A549 (cell line): ENCODE measurements at regions not wholly inside any gene's neighbourhood (a gene's known extent, or its start where the extent isn't known, plus 50 kb on each side); places are given as distances from the start of the nearest gene placed in this dataset.

Experiments
- ATAC-seq, 2 experiments: fragments of 200-7000 bp in 1 of 2; fragments of >200 bp in 1 of 2; cut with Nextera tagmentation in 1 of 2; cut with Tn5 transposase in 1 of 2; 3 replicates each; pipeline versions ENCODE4 v1.8.0 to v1.9.1; 2018 to 2020; ENCODE audit warnings: mild to moderate bottlenecking in 1 of 2, moderate library complexity in 1 of 2
- CTCF ChIA-PET: fragments of 300-600 bp; sonication (Branson Sonifier 250); formaldehyde crosslinking; extraction: SDS; loops from one replicate; lab custom pipeline; 2021; ENCODE audit warnings: antibody characterized with exemption, inconsistent platforms; lab: Yijun Ruan, JAX
- POLR2A ChIA-PET: fragments of 350-600 bp; formaldehyde crosslinking; extraction: SDS; loops from one replicate; lab custom pipeline; 2021; ENCODE audit warnings: antibody characterized with exemption, inconsistent platforms; lab: Yijun Ruan, JAX
- DNase-seq, 2 experiments: peaks; one replicate each; pipeline versions ENCODE4 v3.0.0 to v3.0.0-alpha.2; 2011 to 2016; ENCODE audit warnings: low read depth in 1 of 2, low spot score in 1 of 2
- FAIRE-seq: peaks from 2 replicates; lab custom pipeline; 2011; peaks lifted over from hg19 to GRCh38; lab: Jason Lieb, UNC
- H3K27ac ChIP-seq, 2 experiments: fragments of >200 bp; sonication (Bioruptor Twin); formaldehyde crosslinking; 3 replicates each; pipeline ENCODE4 v1.5.1; 2016 to 2017
- H3K4me1 ChIP-seq: fragments of >200 bp; sonication (Bioruptor Twin); formaldehyde crosslinking; 3 replicates; pipeline ENCODE4 v1.6.1; 2016
- H3K4me2 ChIP-seq: fragments of >200 bp; sonication (Bioruptor Twin); formaldehyde crosslinking; 3 replicates; pipeline ENCODE4 v1.6.1; 2016
- H3K4me3 ChIP-seq: fragments of >200 bp; sonication (Bioruptor Twin); formaldehyde crosslinking; 3 replicates; pipeline ENCODE4 v1.5.1; 2016
- H3K9me3 ChIP-seq: fragments of >200 bp; sonication (Bioruptor Twin); formaldehyde crosslinking; 3 replicates; pipeline ENCODE4 v1.6.1; 2016
- BHLHE40 ChIP-seq: IDR thresholded peaks from 2 replicates; pipeline ENCODE4 v1.6.1; 2012; ENCODE audit warnings: low read depth, low read length, inconsistent platforms
- HOXA7 ChIP-seq: fragments of 250-450 bp; sonication (Bioruptor Pico); IDR thresholded peaks from 2 replicates; pipeline ENCODE4 v1.5.0; 2020; ENCODE audit warnings: mild to moderate bottlenecking, moderate library complexity
- HOXB13 ChIP-seq: fragments of 250-450 bp; sonication (Bioruptor Pico); IDR thresholded peaks from 2 replicates; pipeline ENCODE4 v1.5.0; 2020; ENCODE audit warnings: low read depth, mild to moderate bottlenecking, moderate library complexity
- JUNB ChIP-seq: fragments of >200 bp; sonication (Bioruptor Twin); formaldehyde crosslinking; IDR thresholded peaks from 2 replicates; pipeline ENCODE4 v1.6.1; 2016
- MAFK ChIP-seq: fragments of 450-650 bp; IDR thresholded peaks from 2 replicates; pipeline ENCODE4 v1.6.1; 2014; ENCODE audit not compliant: partially characterized antibody
- PHF8 ChIP-seq: fragments of 200-600 bp; sonication (generic); IDR thresholded peaks from 2 replicates; pipeline ENCODE4 v1.6.1; 2016; ENCODE audit warnings: low read depth, mild to moderate bottlenecking, antibody characterized with exemption, moderate library complexity, borderline replicate concordance
- RAD21 ChIP-seq, 2 experiments: fragments of >200 bp in 1 of 2; sonication (Bioruptor Twin) in 1 of 2; formaldehyde crosslinking in 1 of 2; IDR thresholded peaks in 1 of 2; conservative IDR thresholded peaks in 1 of 2; 2 replicates in 1 of 2; 3 replicates in 1 of 2; pipeline ENCODE4 v1.6.1; 2012 to 2018; ENCODE audit warnings: inconsistent platforms in 1 of 2
- RFX5 ChIP-seq: fragments of 450-650 bp; IDR thresholded peaks from 2 replicates; pipeline ENCODE4 v1.7.1; 2014; ENCODE audit warnings: antibody characterized with exemption, mild to moderate bottlenecking, moderate library complexity
- SMC3 ChIP-seq: fragments of >200 bp; sonication (Bioruptor Twin); formaldehyde crosslinking; IDR thresholded peaks from 3 replicates; pipeline ENCODE4 v1.6.1; 2018; ENCODE audit warnings: inconsistent platforms
- ZSCAN20 ChIP-seq: fragments of 250-450 bp; sonication (Bioruptor Pico); IDR thresholded peaks from 2 replicates; pipeline ENCODE4 v1.8.0; 2022; ENCODE audit warnings: mild to moderate bottlenecking, moderate library complexity
- WGBS: methylation state at CpG from one replicate; pipeline ENCODE4 v1.1.6; 2017; ENCODE audit errors: missing lambda C conversion rate; 5-methylcytosine and 5-hydroxymethylcytosine counted together
- TF ChIP-seq, protein P1 (sequence below): fragments of 250-450 bp; sonication (Bioruptor Pico); IDR thresholded peaks from 2 replicates; pipeline ENCODE4 v1.5.0; 2021; ENCODE audit warnings: mild to moderate bottlenecking, moderate library complexity, borderline replicate concordance
- TF ChIP-seq, protein P2 (sequence below): fragments of >200 bp; sonication (Bioruptor Twin); formaldehyde crosslinking; IDR thresholded peaks from 2 replicates; pipeline ENCODE4 v1.6.1; 2016
- TF ChIP-seq, protein P3 (sequence below): fragments of >200 bp; sonication (Bioruptor Twin); formaldehyde crosslinking; IDR thresholded peaks from 3 replicates; pipeline ENCODE4 v1.5.1; 2016

DNA sequence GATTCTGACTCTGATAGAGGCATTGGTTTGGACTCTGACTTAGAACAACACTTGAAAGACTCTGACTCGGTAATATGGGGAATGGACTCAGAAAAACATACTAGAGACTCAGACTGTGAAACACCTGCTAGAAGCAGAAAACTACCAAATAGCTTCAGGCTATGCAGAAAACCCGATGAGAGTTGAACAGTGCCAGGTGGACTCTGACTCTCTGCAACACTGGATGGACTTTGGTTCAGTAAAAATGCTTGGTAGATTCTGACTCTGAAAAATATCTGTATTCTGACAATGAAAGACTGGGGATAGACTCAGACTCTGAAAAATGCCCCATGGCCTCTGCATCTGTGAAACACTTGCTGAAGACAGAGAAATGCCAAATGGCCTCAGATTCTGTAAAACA lies 215.1 kb upstream of the HDX start:
- H3K4me2 ChIP-seq: no peak overlapping the region
- CTCF ChIA-PET: interaction anchor here (1.2 kb wide), 1 partner anchor 11 kb away, joined by 3 read pairs; no protein-coding TSS in a partner anchor
- no peak for ATAC-seq
- H3K4me1 ChIP-seq: no peaks in the 10 kb centered on the region
- DNase-seq: no peak
- 3% methylated on average over 2 of the region's 2 CpGs for WGBS
- no peak overlapping the region for H3K27ac ChIP-seq
- FAIRE-seq: no peak
- TF ChIP-seq JUNB: no peak
- H3K4me3 ChIP-seq: no peak overlapping the region
- H3K9me3 ChIP-seq: no peaks in the 10 kb centered on the region
- POLR2A ChIA-PET: no interaction called here

DNA sequence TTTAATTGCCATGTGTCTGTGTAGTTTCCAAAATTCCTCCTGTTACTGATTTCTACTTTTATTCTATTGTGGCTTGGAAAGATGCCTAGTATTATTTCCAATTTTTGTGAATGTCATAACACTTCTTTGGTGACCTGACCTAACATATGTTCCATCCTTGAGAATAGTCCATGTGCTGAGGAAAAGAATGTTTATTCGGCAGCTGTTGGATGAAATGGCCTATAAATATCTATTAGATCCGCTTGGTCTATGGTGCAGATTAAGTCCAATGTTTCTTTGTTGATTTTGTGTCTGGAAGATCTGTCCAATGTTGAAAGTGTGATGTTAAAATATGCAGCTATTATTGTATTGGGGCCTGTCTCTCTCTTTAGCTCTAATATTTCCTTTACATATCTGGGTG lies 219.2 kb upstream of the HDX start:
- POLR2A ChIA-PET: no interaction called here
- Histone ChIP-seq H3K4me3 (no peak overlapping the region), H3K27ac (no peak overlapping the region), H3K9me3 (no peaks in the 10 kb centered on the region), H3K4me2 (no peak overlapping the region), H3K4me1 (no peaks in the 10 kb centered on the region)
- no peak for DNase-seq
- no peak for ATAC-seq
- 11% methylated on average over 2 of the region's 2 CpGs for WGBS
- TF ChIP-seq MAFK: no peak
- TF ChIP-seq RFX5: no peak
- no peak for TF ChIP-seq HOXB13
- TF ChIP-seq, protein P1, sequence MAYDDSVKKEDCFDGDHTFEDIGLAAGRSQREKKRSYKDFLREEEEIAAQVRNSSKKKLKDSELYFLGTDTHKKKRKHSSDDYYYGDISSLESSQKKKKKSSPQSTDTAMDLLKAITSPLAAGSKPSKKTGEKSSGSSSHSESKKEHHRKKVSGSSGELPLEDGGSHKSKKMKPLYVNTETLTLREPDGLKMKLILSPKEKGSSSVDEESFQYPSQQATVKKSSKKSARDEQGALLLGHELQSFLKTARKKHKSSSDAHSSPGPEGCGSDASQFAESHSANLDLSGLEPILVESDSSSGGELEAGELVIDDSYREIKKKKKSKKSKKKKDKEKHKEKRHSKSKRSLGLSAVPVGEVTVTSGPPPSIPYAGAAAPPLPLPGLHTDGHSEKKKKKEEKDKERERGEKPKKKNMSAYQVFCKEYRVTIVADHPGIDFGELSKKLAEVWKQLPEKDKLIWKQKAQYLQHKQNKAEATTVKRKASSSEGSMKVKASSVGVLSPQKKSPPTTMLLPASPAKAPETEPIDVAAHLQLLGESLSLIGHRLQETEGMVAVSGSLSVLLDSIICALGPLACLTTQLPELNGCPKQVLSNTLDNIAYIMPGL: no peak
- peak; percentile 23 for FAIRE-seq
- CTCF ChIA-PET: no interaction called here

DNA sequence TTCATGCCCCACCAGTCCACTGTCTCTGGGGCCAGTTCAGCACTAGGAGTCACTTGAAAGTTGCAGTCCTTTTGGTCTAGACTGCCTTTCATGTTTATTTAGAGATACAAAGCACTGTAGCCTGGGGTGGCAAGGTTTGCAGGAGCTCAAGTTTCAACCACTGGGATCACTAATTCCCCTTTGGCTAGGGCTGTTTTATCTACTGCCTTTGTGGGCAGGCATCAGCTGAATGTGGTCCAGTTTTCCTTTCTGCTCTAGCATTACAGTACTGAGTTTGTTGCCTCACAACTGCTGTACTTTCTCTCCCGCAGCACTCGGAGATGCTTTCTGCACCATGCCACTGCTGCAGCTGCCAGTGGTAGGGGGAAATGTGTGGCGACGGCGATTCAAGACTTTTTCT lies 222.3 kb upstream of the HDX start:
- H3K4me2 ChIP-seq: no peak overlapping the region
- ChIA-PET POLR2A (no interaction called here), CTCF (no interaction called here)
- DNase-seq (no peak), ATAC-seq (no peak), FAIRE-seq (no peak)
- H3K27ac ChIP-seq: no peak overlapping the region
- 30% methylated on average over 5 of the region's 5 CpGs for WGBS
- no peaks in the 10 kb centered on the region for H3K4me1 ChIP-seq
- no peak for TF ChIP-seq JUNB
- TF ChIP-seq HOXA7 (CRISPR knock-in tag): no peak
- TF ChIP-seq PHF8: no peak
- TF ChIP-seq BHLHE40: no peak
- no peak for TF ChIP-seq RFX5
- no peak overlapping the region for H3K4me3 ChIP-seq
- no peaks in the 10 kb centered on the region for H3K9me3 ChIP-seq

DNA sequence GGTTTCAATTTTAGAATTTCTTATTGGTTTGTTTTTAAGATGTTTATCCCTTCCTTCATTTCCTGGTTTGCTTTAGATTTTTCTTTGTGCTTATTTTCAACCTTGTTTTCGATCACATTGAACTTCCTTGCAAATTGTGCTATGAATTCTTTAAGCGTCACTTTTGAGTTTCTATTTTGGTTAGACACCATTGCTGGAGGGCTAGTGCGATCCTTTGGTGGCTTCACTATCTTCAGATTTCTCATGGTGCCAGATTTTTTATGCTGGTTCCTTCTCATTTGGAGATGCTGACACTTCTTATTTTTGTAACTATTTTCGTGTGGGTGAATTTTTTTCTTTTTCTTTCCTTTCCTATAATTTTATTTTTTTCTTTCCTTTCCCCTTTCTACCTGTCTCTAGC lies 227.2 kb upstream of the HDX start:
- ATAC-seq (no peak), DNase-seq (no peak), FAIRE-seq (no peak)
- no peaks in the 10 kb centered on the region for H3K9me3 ChIP-seq
- no peaks in the 10 kb centered on the region for H3K4me1 ChIP-seq
- CTCF ChIA-PET: interaction anchor here (0.8 to 2.1 kb wide), 5 partner anchors 90 to 362 kb away, joined by 3 to 14 read pairs (median 3); no protein-coding TSS in a partner anchor
- POLR2A ChIA-PET: no interaction called here
- no peak overlapping the region for H3K4me2 ChIP-seq
- 10% methylated on average over 4 of the region's 4 CpGs for WGBS
- H3K27ac ChIP-seq: no peak overlapping the region
- H3K4me3 ChIP-seq: no peak overlapping the region
- no peak for TF ChIP-seq PHF8

DNA sequence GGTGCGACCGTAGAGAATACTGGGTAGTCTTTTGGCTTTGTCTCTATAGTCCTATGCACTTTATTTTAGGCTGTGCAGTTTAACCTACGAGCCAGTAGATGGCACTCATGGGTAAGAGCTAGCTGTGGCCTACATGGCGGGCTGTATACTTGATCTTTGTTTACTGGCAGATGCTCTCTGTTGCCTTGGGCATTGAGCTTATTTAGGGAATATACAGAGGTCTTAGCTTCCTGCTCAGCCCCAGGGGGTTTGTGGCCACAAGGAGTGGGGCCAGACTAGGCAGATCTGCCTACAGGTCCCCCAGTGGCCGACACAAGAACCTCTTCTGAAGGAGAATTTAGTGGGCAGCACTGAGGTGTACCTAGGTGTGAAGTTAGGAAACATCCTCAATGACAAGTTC lies 227.6 kb upstream of the HDX start:
- ChIA-PET POLR2A (no interaction called here), CTCF (interaction anchor here (0.5 to 2.1 kb wide), 7 partner anchors 8 to 361 kb away, joined by 3 to 14 read pairs (median 4); no protein-coding TSS in a partner anchor)
- H3K4me3 ChIP-seq: no peak overlapping the region
- WGBS: 2% methylated on average over 5 of the region's 5 CpGs
- H3K27ac ChIP-seq: no peak overlapping the region
- ATAC-seq: peak; percentile 96 to 97
- DNase-seq: peak; percentile 5 to 43
- FAIRE-seq: peak; percentile 61
- no peaks in the 10 kb centered on the region for H3K9me3 ChIP-seq
- H3K4me2 ChIP-seq: peak overlapping the region; percentile 55; the same call in 2 of the 3 replicates
- TF ChIP-seq ZSCAN20 (CRISPR knock-in tag) (no peak), SMC3 (peak; percentile 52; the same call in 2 of the 3 replicates), RAD21 (conservative IDR thresholded peaks at IDR 0.05 in 1 of 2, IDR thresholded peaks at IDR 0.05 in 1 of 2) (peak; percentile 59 to 69)
- TF ChIP-seq, protein P2, sequence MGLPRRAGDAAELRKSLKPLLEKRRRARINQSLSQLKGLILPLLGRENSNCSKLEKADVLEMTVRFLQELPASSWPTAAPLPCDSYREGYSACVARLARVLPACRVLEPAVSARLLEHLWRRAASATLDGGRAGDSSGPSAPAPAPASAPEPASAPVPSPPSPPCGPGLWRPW: no peak
- TF ChIP-seq, protein P3, sequence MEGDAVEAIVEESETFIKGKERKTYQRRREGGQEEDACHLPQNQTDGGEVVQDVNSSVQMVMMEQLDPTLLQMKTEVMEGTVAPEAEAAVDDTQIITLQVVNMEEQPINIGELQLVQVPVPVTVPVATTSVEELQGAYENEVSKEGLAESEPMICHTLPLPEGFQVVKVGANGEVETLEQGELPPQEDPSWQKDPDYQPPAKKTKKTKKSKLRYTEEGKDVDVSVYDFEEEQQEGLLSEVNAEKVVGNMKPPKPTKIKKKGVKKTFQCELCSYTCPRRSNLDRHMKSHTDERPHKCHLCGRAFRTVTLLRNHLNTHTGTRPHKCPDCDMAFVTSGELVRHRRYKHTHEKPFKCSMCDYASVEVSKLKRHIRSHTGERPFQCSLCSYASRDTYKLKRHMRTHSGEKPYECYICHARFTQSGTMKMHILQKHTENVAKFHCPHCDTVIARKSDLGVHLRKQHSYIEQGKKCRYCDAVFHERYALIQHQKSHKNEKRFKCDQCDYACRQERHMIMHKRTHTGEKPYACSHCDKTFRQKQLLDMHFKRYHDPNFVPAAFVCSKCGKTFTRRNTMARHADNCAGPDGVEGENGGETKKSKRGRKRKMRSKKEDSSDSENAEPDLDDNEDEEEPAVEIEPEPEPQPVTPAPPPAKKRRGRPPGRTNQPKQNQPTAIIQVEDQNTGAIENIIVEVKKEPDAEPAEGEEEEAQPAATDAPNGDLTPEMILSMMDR: peak; percentile 67
- no peaks in the 10 kb centered on the region for H3K4me1 ChIP-seq
